ENCODE measurements at regions not wholly inside any gene's neighbourhood (a gene's known extent, or its start where the extent isn't known, plus 50 kb on each side); places are given as distances from the start of the nearest gene placed in this dataset.
"Not testable (repeated sequence)": the region's sequence is repeated elsewhere in the genome, so short reads cannot be mapped to it uniquely, and the experiment has no call there.

- H3K27ac ChIP-seq (ENCODE audit: insufficient read depth, low read depth, low read length, poor library complexity, severe bottlenecking), result no peak overlapping the region
- no peaks in the 10 kb centered on the region for H3K36me3 ChIP-seq (ENCODE audit: control insufficient read depth, insufficient read depth, low read length)
- 85 to 100% methylated on average over 2 of the region's 3 CpGs for WGBS, 2 experiments
- no peak overlapping the region for H3K4me3 ChIP-seq (ENCODE audit: insufficient read depth, low read depth, low read length)
- no peaks in the 10 kb centered on the region for H3K4me1 ChIP-seq (ENCODE audit: control insufficient read depth, insufficient read depth, low read length)
- no peaks in the 10 kb centered on the region for H3K27me3 ChIP-seq (ENCODE audit: control insufficient read depth, insufficient read depth, low read length, poor library complexity, severe bottlenecking)
- no peaks in the 10 kb centered on the region for H3K9me3 ChIP-seq (ENCODE audit: control insufficient read depth, low read length)
These were observed 122.6 kb upstream of the DNAJC10 start for GRCh38 chr2:182593394-182593975.

GRCh38 chr2:182594286-182594685 lies 121.8 kb upstream of the DNAJC10 start:
- no peaks in the 10 kb centered on the region for H3K9me3 ChIP-seq (ENCODE audit: control insufficient read depth, low read length)
- H3K27me3 ChIP-seq (ENCODE audit: control insufficient read depth, insufficient read depth, low read length, poor library complexity, severe bottlenecking), result no peaks in the 10 kb centered on the region
- 95% methylated on average over 1 of the region's 1 CpG; no CpG with 5 or more reads in 1 of the 2 experiments for WGBS, 2 experiments
- no peaks in the 10 kb centered on the region for H3K36me3 ChIP-seq (ENCODE audit: control insufficient read depth, insufficient read depth, low read length)
- no peaks in the 10 kb centered on the region for H3K4me1 ChIP-seq (ENCODE audit: control insufficient read depth, insufficient read depth, low read length)
- H3K27ac ChIP-seq (ENCODE audit: insufficient read depth, low read depth, low read length, poor library complexity, severe bottlenecking), result no peak overlapping the region
- no peak overlapping the region for H3K4me3 ChIP-seq (ENCODE audit: insufficient read depth, low read depth, low read length)

GRCh38 chr2:182595650-182596049 lies 120.4 kb upstream of the DNAJC10 start:
- no peaks in the 10 kb centered on the region for H3K27me3 ChIP-seq (ENCODE audit: control insufficient read depth, insufficient read depth, low read length, poor library complexity, severe bottlenecking)
- no peak overlapping the region for H3K27ac ChIP-seq (ENCODE audit: insufficient read depth, low read depth, low read length, poor library complexity, severe bottlenecking)
- no peaks in the 10 kb centered on the region for H3K9me3 ChIP-seq (ENCODE audit: control insufficient read depth, low read length)
- no peaks in the 10 kb centered on the region for H3K4me1 ChIP-seq (ENCODE audit: control insufficient read depth, insufficient read depth, low read length)
- H3K4me3 ChIP-seq (ENCODE audit: insufficient read depth, low read depth, low read length), result no peak overlapping the region
- H3K36me3 ChIP-seq (ENCODE audit: control insufficient read depth, insufficient read depth, low read length), result no peaks in the 10 kb centered on the region
- WGBS, 2 experiments, result 100% methylated on average over 1 to 2 of the region's 2 CpGs

- 87 to 97% methylated on average over 5 to 6 of the region's 7 CpGs for WGBS, 2 experiments
- Histone ChIP-seq H3K36me3 (ENCODE audit: control insufficient read depth, insufficient read depth, low read length) (no peaks in the 10 kb centered on the region), H3K27me3 (ENCODE audit: control insufficient read depth, insufficient read depth, low read length, poor library complexity, severe bottlenecking) (no peaks in the 10 kb centered on the region), H3K4me3 (ENCODE audit: insufficient read depth, low read depth, low read length) (no peak overlapping the region), H3K27ac (ENCODE audit: insufficient read depth, low read depth, low read length, poor library complexity, severe bottlenecking) (no peak overlapping the region), H3K4me1 (ENCODE audit: control insufficient read depth, insufficient read depth, low read length) (no peaks in the 10 kb centered on the region), H3K9me3 (ENCODE audit: control insufficient read depth, low read length) (no peaks in the 10 kb centered on the region)
These were observed 118.3 kb upstream of the DNAJC10 start for GRCh38 chr2:182597570-182598295.

GRCh38 chr2:182598626-182599025 lies 117.4 kb upstream of the DNAJC10 start:
- Histone ChIP-seq H3K4me3 (ENCODE audit: insufficient read depth, low read depth, low read length) (no peak overlapping the region), H3K27me3 (ENCODE audit: control insufficient read depth, insufficient read depth, low read length, poor library complexity, severe bottlenecking) (no peaks in the 10 kb centered on the region)
- 94% methylated on average over 5 of the region's 5 CpGs for WGBS, 2 experiments

GRCh38 chr2:182605166-182605565 lies 110.9 kb upstream of the DNAJC10 start:
- Histone ChIP-seq H3K27ac (ENCODE audit: insufficient read depth, low read depth, low read length, poor library complexity, severe bottlenecking) (no peak overlapping the region), H3K27me3 (ENCODE audit: control insufficient read depth, insufficient read depth, low read length, poor library complexity, severe bottlenecking) (no peaks in the 10 kb centered on the region), H3K36me3 (ENCODE audit: control insufficient read depth, insufficient read depth, low read length) (no peaks in the 10 kb centered on the region), H3K9me3 (ENCODE audit: control insufficient read depth, low read length) (no peaks in the 10 kb centered on the region), H3K4me1 (ENCODE audit: control insufficient read depth, insufficient read depth, low read length) (no peaks in the 10 kb centered on the region), H3K4me3 (ENCODE audit: insufficient read depth, low read depth, low read length) (no peak overlapping the region)
- WGBS, 2 experiments, result 98 to 99% methylated on average over 4 of the region's 4 CpGs

More at GRCh38 chr2:182598626-182599025, 117.4 kb upstream of the DNAJC10 start:
- Histone ChIP-seq H3K4me1 (ENCODE audit: control insufficient read depth, insufficient read depth, low read length) (no peaks in the 10 kb centered on the region), H3K27ac (ENCODE audit: insufficient read depth, low read depth, low read length, poor library complexity, severe bottlenecking) (no peak overlapping the region), H3K9me3 (ENCODE audit: control insufficient read depth, low read length) (no peaks in the 10 kb centered on the region), H3K36me3 (ENCODE audit: control insufficient read depth, insufficient read depth, low read length) (no peaks in the 10 kb centered on the region)

- 92 to 93% methylated on average over 7 to 8 of the region's 8 CpGs for WGBS, 2 experiments
- Histone ChIP-seq H3K9me3 (ENCODE audit: control insufficient read depth, low read length) (no peaks in the 10 kb centered on the region), H3K27me3 (ENCODE audit: control insufficient read depth, insufficient read depth, low read length, poor library complexity, severe bottlenecking) (no peaks in the 10 kb centered on the region), H3K4me3 (ENCODE audit: insufficient read depth, low read depth, low read length) (no peak overlapping the region), H3K4me1 (ENCODE audit: control insufficient read depth, insufficient read depth, low read length) (no peaks in the 10 kb centered on the region), H3K27ac (ENCODE audit: insufficient read depth, low read depth, low read length, poor library complexity, severe bottlenecking) (no peak overlapping the region), H3K36me3 (ENCODE audit: control insufficient read depth, insufficient read depth, low read length) (no peaks in the 10 kb centered on the region)
These were observed 109.1 kb upstream of the DNAJC10 start for GRCh38 chr2:182606728-182607681.

- 93 to 94% methylated on average over 48 of the region's 48 CpGs for WGBS, 2 experiments
These were observed 107.7 kb upstream of the DNAJC10 start for GRCh38 chr2:182608181-182608845.

GRCh38 chr2:182609005-182609404 lies 107.1 kb upstream of the DNAJC10 start:
- H3K27ac ChIP-seq (ENCODE audit: insufficient read depth, low read depth, low read length, poor library complexity, severe bottlenecking); H3K4me1 ChIP-seq (ENCODE audit: control insufficient read depth, insufficient read depth, low read length); H3K36me3 ChIP-seq (ENCODE audit: control insufficient read depth, insufficient read depth, low read length); H3K9me3 ChIP-seq (ENCODE audit: control insufficient read depth, low read length); H3K4me3 ChIP-seq (ENCODE audit: insufficient read depth, low read depth, low read length); H3K27me3 ChIP-seq (ENCODE audit: control insufficient read depth, insufficient read depth, low read length, poor library complexity, severe bottlenecking): not testable (repeated sequence)
- WGBS, 2 experiments, result 94 to 96% methylated on average over 3 to 4 of the region's 4 CpGs

More at GRCh38 chr2:182608181-182608845, 107.7 kb upstream of the DNAJC10 start:
- H3K27me3 ChIP-seq (ENCODE audit: control insufficient read depth, insufficient read depth, low read length, poor library complexity, severe bottlenecking), result no peaks in the 10 kb centered on the region
- no peaks in the 10 kb centered on the region for H3K4me1 ChIP-seq (ENCODE audit: control insufficient read depth, insufficient read depth, low read length)
- no peaks in the 10 kb centered on the region for H3K9me3 ChIP-seq (ENCODE audit: control insufficient read depth, low read length)
- H3K36me3 ChIP-seq (ENCODE audit: control insufficient read depth, insufficient read depth, low read length), result no peaks in the 10 kb centered on the region
- H3K27ac ChIP-seq (ENCODE audit: insufficient read depth, low read depth, low read length, poor library complexity, severe bottlenecking), result no peak overlapping the region
- H3K4me3 ChIP-seq (ENCODE audit: insufficient read depth, low read depth, low read length), result no peak overlapping the region

Measured in ectodermal cell (in vitro differentiated cells).